ENCODE measurements at regions not wholly inside any gene's neighbourhood (a gene's known extent, or its start where the extent isn't known, plus 50 kb on each side); places are given as distances from the start of the nearest gene placed in this dataset.

DNA sequence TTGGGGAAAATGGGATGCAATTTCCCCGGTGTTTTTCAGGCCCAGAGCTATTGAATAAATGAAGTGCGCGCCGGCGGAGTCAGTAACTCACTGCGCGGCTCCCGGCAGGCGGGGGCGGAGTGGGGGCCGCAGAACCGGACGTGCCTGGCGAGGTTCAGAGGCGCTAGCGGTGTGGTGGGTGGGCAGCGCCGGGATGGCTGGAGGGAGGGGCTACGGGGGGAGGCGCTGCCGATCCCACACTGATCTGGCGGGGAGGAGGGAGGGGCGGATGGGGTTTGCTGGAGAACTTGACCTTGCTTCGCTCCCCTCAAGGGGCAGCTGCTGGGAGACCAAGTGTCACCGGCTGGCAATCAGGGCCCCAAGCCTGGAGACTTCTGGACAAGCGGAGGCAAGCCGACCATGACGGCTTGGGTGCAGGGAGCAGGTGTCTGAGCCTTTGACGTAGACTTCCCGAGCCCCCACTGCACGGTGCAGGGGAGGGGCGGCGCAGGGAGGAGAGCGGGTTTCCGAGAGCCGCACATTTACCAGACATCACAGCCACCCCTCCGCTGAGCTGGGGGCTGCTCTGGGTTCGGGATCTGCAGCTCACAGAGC, 174.1 kb upstream of the RTL1 start:
- no peak overlapping the region for H3K27ac ChIP-seq (ENCODE audit: low read depth, low read length)
- ChIA-PET POLR2A (no interaction called here), RAD21 (ENCODE audit: low non-redundant PET in 1 of 2, low total read pairs in 2 of 2, uncharacterized antibody in 2 of 2, unreplicated experiment in 2 of 2) (no interaction called here), CTCF (no interaction called here)
- no peaks in the 10 kb centered on the region for H3K9me3 ChIP-seq (ENCODE audit: control insufficient read depth in 1 of 2, insufficient read depth in 1 of 2, low read depth in 1 of 2, low read length in 2 of 2)
- no peaks in the 10 kb centered on the region for H4K20me1 ChIP-seq (ENCODE audit: insufficient read depth)
- intact Hi-C loops (cut with micrococcal nuclease), result no loop called here
- TF ChIP-seq POLR2AphosphoS5 (IDR thresholded peaks at IDR 0.05; ENCODE audit: low read depth, low read length) (no peak), CBX3 (IDR thresholded peaks at IDR 0.05; ENCODE audit: low read depth) (no peak), SRF (IDR thresholded peaks at IDR 0.05; ENCODE audit: low read depth) (no peak), POLR2A (IDR thresholded peaks at IDR 0.05; ENCODE audit: borderline replicate concordance, extremely low read depth, insufficient read depth, insufficient read length) (no peak), TCF7L2 (IDR thresholded peaks at IDR 0.05; ENCODE audit: borderline replicate concordance, extremely low read depth, insufficient read depth, insufficient read length) (no peak), ZFX (IDR thresholded peaks at IDR 0.05) (no peak), ELF1 (IDR thresholded peaks at IDR 0.05; ENCODE audit: borderline replicate concordance, low read depth) (no peak), EZH2 (IDR thresholded peaks at IDR 0.05) (no peak)
- TF ChIP-seq, protein P1, sequence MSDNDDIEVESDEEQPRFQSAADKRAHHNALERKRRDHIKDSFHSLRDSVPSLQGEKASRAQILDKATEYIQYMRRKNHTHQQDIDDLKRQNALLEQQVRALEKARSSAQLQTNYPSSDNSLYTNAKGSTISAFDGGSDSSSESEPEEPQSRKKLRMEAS (IDR thresholded peaks at IDR 0.05), result no peak
- TF ChIP-seq, protein P2, sequence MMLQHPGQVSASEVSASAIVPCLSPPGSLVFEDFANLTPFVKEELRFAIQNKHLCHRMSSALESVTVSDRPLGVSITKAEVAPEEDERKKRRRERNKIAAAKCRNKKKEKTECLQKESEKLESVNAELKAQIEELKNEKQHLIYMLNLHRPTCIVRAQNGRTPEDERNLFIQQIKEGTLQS (IDR thresholded peaks at IDR 0.05), result no peak
- TF ChIP-seq, protein P3, sequence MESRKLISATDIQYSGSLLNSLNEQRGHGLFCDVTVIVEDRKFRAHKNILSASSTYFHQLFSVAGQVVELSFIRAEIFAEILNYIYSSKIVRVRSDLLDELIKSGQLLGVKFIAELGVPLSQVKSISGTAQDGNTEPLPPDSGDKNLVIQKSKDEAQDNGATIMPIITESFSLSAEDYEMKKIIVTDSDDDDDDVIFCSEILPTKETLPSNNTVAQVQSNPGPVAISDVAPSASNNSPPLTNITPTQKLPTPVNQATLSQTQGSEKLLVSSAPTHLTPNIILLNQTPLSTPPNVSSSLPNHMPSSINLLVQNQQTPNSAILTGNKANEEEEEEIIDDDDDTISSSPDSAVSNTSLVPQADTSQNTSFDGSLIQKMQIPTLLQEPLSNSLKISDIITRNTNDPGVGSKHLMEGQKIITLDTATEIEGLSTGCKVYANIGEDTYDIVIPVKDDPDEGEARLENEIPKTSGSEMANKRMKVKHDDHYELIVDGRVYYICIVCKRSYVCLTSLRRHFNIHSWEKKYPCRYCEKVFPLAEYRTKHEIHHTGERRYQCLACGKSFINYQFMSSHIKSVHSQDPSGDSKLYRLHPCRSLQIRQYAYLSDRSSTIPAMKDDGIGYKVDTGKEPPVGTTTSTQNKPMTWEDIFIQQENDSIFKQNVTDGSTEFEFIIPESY (IDR thresholded peaks at IDR 0.05; ENCODE audit: extremely low read depth, insufficient replicate concordance, low read length), result no peak
- no peak overlapping the region for H3K4me2 ChIP-seq (ENCODE audit: low read length)
- no peak overlapping the region for H3K4me3 ChIP-seq (replicated peaks in 1 of 2; ENCODE audit: low read depth in 1 of 2, low read length in 2 of 2)
- H3K9ac ChIP-seq (ENCODE audit: low read length), result no peak overlapping the region
- no peak for ATAC-seq
- DNase-seq (ENCODE audit: low read depth, low spot score), result no peak
- no TSS peak for BruUV-seq (replicated peaks)
- no peaks in the 10 kb centered on the region for H3K79me2 ChIP-seq (ENCODE audit: insufficient read depth, low read length)
- no peaks in the 10 kb centered on the region for H3K9me2 ChIP-seq (ENCODE audit: insufficient read depth)
- peaks cover 14 to 20% of the 10 kb centered on the region in 2 experiments for H3K4me1 ChIP-seq (ENCODE audit: control insufficient read depth in 1 of 2, insufficient read depth in 2 of 2, low read length in 2 of 2)
- H3K27me3 ChIP-seq (ENCODE audit: insufficient read depth, low read length), result no peaks in the 10 kb centered on the region
- no peaks in the 10 kb centered on the region for H3K36me3 ChIP-seq (ENCODE audit: control insufficient read depth in 1 of 2, insufficient read depth in 2 of 2, low read length in 2 of 2)
- no peak overlapping the region for H2AFZ ChIP-seq (ENCODE audit: low read depth, low read length, poor library complexity, severe bottlenecking)
